ENCODE measurements at regions not wholly inside any gene's neighbourhood (a gene's known extent, or its start where the extent isn't known, plus 50 kb on each side); places are given as distances from the start of the nearest gene placed in this dataset.

- Mint-ChIP-seq H3K27me3 (ENCODE audit: unreplicated experiment) (peaks cover 46% of the 10 kb centered on the region), H3K27ac (ENCODE audit: unreplicated experiment) (no peak overlapping the region), H3K36me3 (ENCODE audit: unreplicated experiment) (no peaks in the 10 kb centered on the region), H3K9me3 (ENCODE audit: unreplicated experiment) (no peaks in the 10 kb centered on the region), H3K4me3 (ENCODE audit: unreplicated experiment) (no peak overlapping the region), H3K4me1 (ENCODE audit: unreplicated experiment) (no peaks in the 10 kb centered on the region)
- no peak for TF ChIP-seq CTCF (IDR thresholded peaks at IDR 0.05)
- no peak for DNase-seq (ENCODE audit: extremely low spot score, unreplicated experiment)
Observed at GRCh38 chr9:96086936-96087571, 211.6 kb downstream of the ERCC6L2 start.

GRCh38 chr9:96085491-96086143 lies 210.1 kb downstream of the ERCC6L2 start:
- peaks cover 51% of the 10 kb centered on the region for H3K27me3 Mint-ChIP-seq (ENCODE audit: unreplicated experiment)
- no peak for TF ChIP-seq CTCF (IDR thresholded peaks at IDR 0.05)
- H3K27ac Mint-ChIP-seq (ENCODE audit: unreplicated experiment), result no peak overlapping the region
- no peak for DNase-seq (ENCODE audit: extremely low spot score, unreplicated experiment)
- no peaks in the 10 kb centered on the region for H3K4me1 Mint-ChIP-seq (ENCODE audit: unreplicated experiment)
- H3K36me3 Mint-ChIP-seq (ENCODE audit: unreplicated experiment), result no peaks in the 10 kb centered on the region
- no peaks in the 10 kb centered on the region for H3K9me3 Mint-ChIP-seq (ENCODE audit: unreplicated experiment)
- H3K4me3 Mint-ChIP-seq (ENCODE audit: unreplicated experiment), result no peak overlapping the region

GRCh38 chr9:96084331-96084734 lies 208.8 kb downstream of the ERCC6L2 start:
- no peak overlapping the region for H3K4me3 Mint-ChIP-seq (ENCODE audit: unreplicated experiment)
- no peaks in the 10 kb centered on the region for H3K4me1 Mint-ChIP-seq (ENCODE audit: unreplicated experiment)
- H3K9me3 Mint-ChIP-seq (ENCODE audit: unreplicated experiment), result no peaks in the 10 kb centered on the region
- TF ChIP-seq CTCF (IDR thresholded peaks at IDR 0.05), result no peak
- H3K27ac Mint-ChIP-seq (ENCODE audit: unreplicated experiment), result no peak overlapping the region
- no peaks in the 10 kb centered on the region for H3K36me3 Mint-ChIP-seq (ENCODE audit: unreplicated experiment)
- no peak for DNase-seq (ENCODE audit: extremely low spot score, unreplicated experiment)
- peaks cover 49% of the 10 kb centered on the region for H3K27me3 Mint-ChIP-seq (ENCODE audit: unreplicated experiment)

DNA sequence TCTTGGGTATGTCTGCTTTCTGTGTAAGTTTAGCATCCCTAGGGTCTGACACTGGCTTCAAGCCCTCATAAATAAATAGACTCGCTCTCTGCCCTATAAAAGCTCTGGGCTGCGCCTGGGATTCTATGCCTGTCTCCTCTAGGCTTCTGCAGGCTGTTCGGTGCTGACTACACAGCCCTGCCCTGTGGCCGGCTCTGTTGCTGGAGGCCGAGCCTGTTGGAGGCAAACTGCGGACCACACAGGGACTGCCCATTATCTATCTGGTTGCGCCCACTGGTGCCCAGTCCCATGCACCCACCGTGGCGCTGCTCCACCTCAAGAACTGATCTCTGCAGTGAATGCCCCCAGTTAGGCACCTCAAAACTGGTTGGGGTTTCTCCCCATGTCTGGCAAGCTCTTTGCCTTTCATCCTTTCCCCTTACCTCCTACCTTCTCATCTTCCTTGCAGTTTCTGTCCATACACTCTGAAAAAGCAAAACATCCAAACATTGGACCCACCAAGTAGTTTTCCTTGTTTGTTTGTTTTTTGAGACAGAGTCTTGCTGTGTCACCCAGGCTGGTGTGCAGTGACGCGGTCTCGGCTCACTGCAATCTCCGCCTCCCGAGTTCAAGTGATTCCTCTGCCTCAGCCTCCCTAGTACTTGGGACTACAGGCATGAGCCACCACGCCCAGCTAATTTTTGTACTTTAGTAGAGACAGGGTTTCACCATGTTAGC lies 207.2 kb downstream of the ERCC6L2 start:
- no peaks in the 10 kb centered on the region for H3K9me3 Mint-ChIP-seq (ENCODE audit: unreplicated experiment)
- no peak overlapping the region for H3K4me3 Mint-ChIP-seq (ENCODE audit: unreplicated experiment)
- H3K36me3 Mint-ChIP-seq (ENCODE audit: unreplicated experiment), result no peaks in the 10 kb centered on the region
- no peak for DNase-seq (ENCODE audit: extremely low spot score, unreplicated experiment)
- no peaks in the 10 kb centered on the region for H3K4me1 Mint-ChIP-seq (ENCODE audit: unreplicated experiment)
- peaks cover 39% of the 10 kb centered on the region for H3K27me3 Mint-ChIP-seq (ENCODE audit: unreplicated experiment)
- no peak for TF ChIP-seq CTCF (IDR thresholded peaks at IDR 0.05)
- H3K27ac Mint-ChIP-seq (ENCODE audit: unreplicated experiment), result no peak overlapping the region

DNA sequence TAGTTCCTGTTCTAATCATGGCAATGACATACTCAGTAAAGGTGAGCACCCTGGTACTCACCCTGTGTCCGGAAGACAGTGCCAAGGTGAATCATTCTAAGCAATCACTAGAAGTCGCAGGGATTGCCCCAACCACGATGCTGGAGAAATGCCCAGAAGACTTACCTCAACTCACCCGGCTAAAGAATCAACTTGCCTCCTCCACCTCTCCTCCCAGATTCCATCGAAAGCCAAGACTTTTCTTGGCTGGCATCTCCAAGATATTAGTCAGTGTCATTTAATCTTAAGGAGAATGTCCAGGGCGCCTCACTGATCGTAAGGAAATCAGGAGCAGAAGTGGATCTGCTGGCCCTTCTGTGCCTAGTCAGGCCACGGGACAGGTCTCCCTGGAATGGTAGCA lies 204.9 kb downstream of the ERCC6L2 start:
- H3K27me3 Mint-ChIP-seq (ENCODE audit: unreplicated experiment), result peaks cover 19% of the 10 kb centered on the region
- no peak for TF ChIP-seq CTCF (IDR thresholded peaks at IDR 0.05)
- no peaks in the 10 kb centered on the region for H3K4me1 Mint-ChIP-seq (ENCODE audit: unreplicated experiment)
- no peak overlapping the region for H3K27ac Mint-ChIP-seq (ENCODE audit: unreplicated experiment)
- H3K9me3 Mint-ChIP-seq (ENCODE audit: unreplicated experiment), result no peaks in the 10 kb centered on the region
- H3K36me3 Mint-ChIP-seq (ENCODE audit: unreplicated experiment), result no peaks in the 10 kb centered on the region
- H3K4me3 Mint-ChIP-seq (ENCODE audit: unreplicated experiment), result no peak overlapping the region
- no peak for DNase-seq (ENCODE audit: extremely low spot score, unreplicated experiment)

Measured in osteocyte (in vitro differentiated cells).